ENCODE measurements at regions not wholly inside any gene's neighbourhood (a gene's known extent, or its start where the extent isn't known, plus 50 kb on each side); places are given as distances from the start of the nearest gene placed in this dataset.

DNA sequence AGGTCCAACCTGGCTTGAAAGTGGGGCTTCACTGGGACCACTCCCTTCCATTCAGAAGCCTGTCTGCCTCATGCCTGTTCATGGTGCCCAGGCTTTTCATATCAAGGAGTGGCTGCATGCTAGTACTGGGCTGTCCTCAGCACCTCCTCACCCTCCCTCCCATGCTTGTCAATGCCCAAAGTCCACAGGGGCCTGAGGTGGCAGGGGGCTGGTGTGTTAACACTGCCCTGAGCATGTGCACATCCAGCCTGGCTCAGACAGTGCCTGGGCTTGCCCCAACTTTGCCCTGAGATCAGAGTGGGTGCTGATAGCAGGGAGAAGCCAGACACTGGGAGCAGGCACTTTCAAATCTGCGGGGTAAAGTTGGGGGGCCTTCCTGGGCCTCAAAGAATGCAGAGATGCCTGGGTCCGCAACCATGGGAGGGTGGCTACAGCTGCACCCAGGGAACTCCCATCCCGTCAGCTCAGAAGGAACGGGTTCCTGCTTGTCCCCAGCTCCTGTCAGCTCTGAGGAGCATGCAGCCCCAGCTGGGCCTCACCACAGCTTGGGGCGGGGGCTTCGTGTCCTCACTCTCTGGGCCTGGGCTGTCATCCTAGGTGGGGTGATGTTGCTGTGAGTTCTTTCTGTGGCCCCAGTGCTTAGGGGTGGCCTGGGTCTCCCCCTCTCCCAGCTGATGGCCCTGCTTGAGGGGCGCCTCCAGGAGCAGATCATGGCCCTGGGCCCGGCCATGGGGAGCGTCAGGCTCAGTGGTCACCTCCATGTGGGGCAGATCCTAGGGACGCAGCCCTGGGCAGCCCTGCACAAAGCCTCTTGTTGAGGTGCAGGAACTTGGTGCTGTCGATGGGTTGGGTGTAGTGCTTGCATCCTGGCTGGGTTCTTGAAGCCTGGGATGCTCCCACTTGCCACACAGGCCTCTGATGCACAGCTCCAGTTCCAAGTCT, 830.6 kb upstream of the SLITRK5 start:
- ChIA-PET CTCF (no interaction called here), POLR2A (no interaction called here)
- DNase-seq (ENCODE audit: low read depth, low spot score) (no peak), FAIRE-seq (no peak)
- no TSS peak for BruUV-seq (replicated peaks)
- intact Hi-C loops (cut with micrococcal nuclease) (no loop called here), dilution Hi-C loops (cut with MboI; ENCODE audit: extremely low pct_ligation_motif_present, low sequenced_read_pairs) (no loop called here)
- Histone ChIP-seq H3K79me2 (ENCODE audit: control insufficient read depth, insufficient read depth, low read length) (no peaks in the 10 kb centered on the region), H3K27me3 (ENCODE audit: control insufficient read depth in 2 of 2, insufficient read depth in 2 of 2, low read length in 2 of 2) (no peaks in the 10 kb centered on the region), H4K20me1 (replicated peaks; ENCODE audit: control insufficient read depth, extremely low read depth, insufficient read depth, low read length) (no peaks in the 10 kb centered on the region), H2AFZ (ENCODE audit: low read depth, low read length) (no peak overlapping the region), H3K27ac (ENCODE audit: insufficient read depth, low read depth, low read length) (no peak overlapping the region), H3K4me1 (ENCODE audit: control insufficient read depth, extremely low read depth, insufficient read depth, low read length) (no peaks in the 10 kb centered on the region), H3K9ac (replicated peaks; ENCODE audit: extremely low read depth, insufficient read depth, low read length) (no peak overlapping the region), H3K9me1 (replicated peaks; ENCODE audit: control insufficient read depth, extremely low read depth, insufficient read depth, low read length) (no peaks in the 10 kb centered on the region), H3K4me3 (replicated peaks in 1 of 3; ENCODE audit: insufficient read depth in 1 of 3, low read depth in 1 of 3, low read length in 3 of 3) (no peak overlapping the region), H3K9me3 (replicated peaks; ENCODE audit: control insufficient read depth, insufficient read depth, low read length) (peaks cover 5% of the 10 kb centered on the region), H3K4me2 (ENCODE audit: insufficient read depth, low read length) (no peak overlapping the region), H3K36me3 (ENCODE audit: control insufficient read depth in 2 of 2, extremely low read depth in 1 of 2, insufficient read depth in 2 of 2, low read length in 2 of 2) (no peaks in the 10 kb centered on the region)
- no peak for TF ChIP-seq MYC (IDR thresholded peaks at IDR 0.05; ENCODE audit: low read depth, low read length)
- no peak for TF ChIP-seq FOS (IDR thresholded peaks at IDR 0.05; ENCODE audit: borderline replicate concordance, insufficient read depth, low read length)
- no peak for TF ChIP-seq POLR2A (IDR thresholded peaks at IDR 0.05; ENCODE audit: low read depth, low read length)
- TF ChIP-seq, protein P1, sequence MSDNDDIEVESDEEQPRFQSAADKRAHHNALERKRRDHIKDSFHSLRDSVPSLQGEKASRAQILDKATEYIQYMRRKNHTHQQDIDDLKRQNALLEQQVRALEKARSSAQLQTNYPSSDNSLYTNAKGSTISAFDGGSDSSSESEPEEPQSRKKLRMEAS (IDR thresholded peaks at IDR 0.05; ENCODE audit: insufficient read depth, insufficient read length), result no peak
- no peak for TF ChIP-seq POLR2AphosphoS5 (IDR thresholded peaks at IDR 0.05; ENCODE audit: insufficient read depth, low read depth, low read length)
- TF ChIP-seq GATA2 (IDR thresholded peaks at IDR 0.05; ENCODE audit: insufficient read depth, insufficient read length, low read depth, low read length), result no peak
- no peak for TF ChIP-seq JUN (IDR thresholded peaks at IDR 0.05; ENCODE audit: borderline replicate concordance, insufficient read depth, insufficient read length, low read depth)
- TF ChIP-seq EZH2 (IDR thresholded peaks at IDR 0.05; ENCODE audit: borderline replicate concordance, low read depth, low read length, severe bottlenecking), result no peak
- TF ChIP-seq, protein P2, sequence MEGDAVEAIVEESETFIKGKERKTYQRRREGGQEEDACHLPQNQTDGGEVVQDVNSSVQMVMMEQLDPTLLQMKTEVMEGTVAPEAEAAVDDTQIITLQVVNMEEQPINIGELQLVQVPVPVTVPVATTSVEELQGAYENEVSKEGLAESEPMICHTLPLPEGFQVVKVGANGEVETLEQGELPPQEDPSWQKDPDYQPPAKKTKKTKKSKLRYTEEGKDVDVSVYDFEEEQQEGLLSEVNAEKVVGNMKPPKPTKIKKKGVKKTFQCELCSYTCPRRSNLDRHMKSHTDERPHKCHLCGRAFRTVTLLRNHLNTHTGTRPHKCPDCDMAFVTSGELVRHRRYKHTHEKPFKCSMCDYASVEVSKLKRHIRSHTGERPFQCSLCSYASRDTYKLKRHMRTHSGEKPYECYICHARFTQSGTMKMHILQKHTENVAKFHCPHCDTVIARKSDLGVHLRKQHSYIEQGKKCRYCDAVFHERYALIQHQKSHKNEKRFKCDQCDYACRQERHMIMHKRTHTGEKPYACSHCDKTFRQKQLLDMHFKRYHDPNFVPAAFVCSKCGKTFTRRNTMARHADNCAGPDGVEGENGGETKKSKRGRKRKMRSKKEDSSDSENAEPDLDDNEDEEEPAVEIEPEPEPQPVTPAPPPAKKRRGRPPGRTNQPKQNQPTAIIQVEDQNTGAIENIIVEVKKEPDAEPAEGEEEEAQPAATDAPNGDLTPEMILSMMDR (IDR thresholded peaks at IDR 0.05; ENCODE audit: extremely low read depth in 1 of 2, insufficient read depth in 1 of 2, low read depth in 1 of 2, low read length in 2 of 2), result no peak
